ENCODE measurements at regions not wholly inside any gene's neighbourhood (a gene's known extent, or its start where the extent isn't known, plus 50 kb on each side); places are given as distances from the start of the nearest gene placed in this dataset.

DNA sequence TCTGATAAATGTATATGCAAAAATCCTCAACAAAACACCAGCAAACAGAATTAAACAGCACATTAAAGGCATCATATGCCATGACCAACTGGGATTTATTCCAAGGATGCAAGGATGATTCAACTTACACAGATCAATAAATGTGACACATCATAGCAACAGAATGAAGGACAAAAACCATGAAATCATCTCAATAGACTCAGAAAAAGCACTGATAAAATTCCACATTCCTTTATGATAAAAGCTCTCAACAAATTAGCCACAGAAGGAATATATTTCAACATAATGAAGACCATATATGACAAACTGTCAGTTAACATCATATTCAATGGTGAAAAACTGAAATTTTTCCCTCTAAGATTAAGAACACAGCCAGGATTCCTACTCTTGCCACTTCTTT is 691.6 kb downstream of the DIAPH3 start:
- Mint-ChIP-seq H3K9me3 (peaks cover 5 to 10% of the 10 kb centered on the region in 2 donors), H3K4me1 (no peaks in the 10 kb centered on the region), H3K27ac (no peak overlapping the region), H3K4me3 (no peak overlapping the region), H3K27me3 (ENCODE audit: low read depth in 2 of 2) (peaks cover 0 to 6% of the 10 kb centered on the region in 2 donors), H3K36me3 (peaks cover 6% of the 10 kb centered on the region)
- intact Hi-C loops (cut with micrococcal nuclease), result no loop called here
- H3K36me3 ChIP-seq (ENCODE audit: control insufficient read depth, insufficient read depth, low read length), result no peaks in the 10 kb centered on the region
- H3K27me3 ChIP-seq (ENCODE audit: control insufficient read depth, insufficient read depth, low read length), result no peaks in the 10 kb centered on the region
- no peak overlapping the region for H3K4me3 ChIP-seq (ENCODE audit: low read length)
- no peaks in the 10 kb centered on the region for H3K9me3 ChIP-seq (ENCODE audit: control insufficient read depth, insufficient read depth, low read length)
- ATAC-seq, result no peak
- no peak overlapping the region for H3K27ac ChIP-seq (ENCODE audit: low read length)
- TF ChIP-seq, protein P1, sequence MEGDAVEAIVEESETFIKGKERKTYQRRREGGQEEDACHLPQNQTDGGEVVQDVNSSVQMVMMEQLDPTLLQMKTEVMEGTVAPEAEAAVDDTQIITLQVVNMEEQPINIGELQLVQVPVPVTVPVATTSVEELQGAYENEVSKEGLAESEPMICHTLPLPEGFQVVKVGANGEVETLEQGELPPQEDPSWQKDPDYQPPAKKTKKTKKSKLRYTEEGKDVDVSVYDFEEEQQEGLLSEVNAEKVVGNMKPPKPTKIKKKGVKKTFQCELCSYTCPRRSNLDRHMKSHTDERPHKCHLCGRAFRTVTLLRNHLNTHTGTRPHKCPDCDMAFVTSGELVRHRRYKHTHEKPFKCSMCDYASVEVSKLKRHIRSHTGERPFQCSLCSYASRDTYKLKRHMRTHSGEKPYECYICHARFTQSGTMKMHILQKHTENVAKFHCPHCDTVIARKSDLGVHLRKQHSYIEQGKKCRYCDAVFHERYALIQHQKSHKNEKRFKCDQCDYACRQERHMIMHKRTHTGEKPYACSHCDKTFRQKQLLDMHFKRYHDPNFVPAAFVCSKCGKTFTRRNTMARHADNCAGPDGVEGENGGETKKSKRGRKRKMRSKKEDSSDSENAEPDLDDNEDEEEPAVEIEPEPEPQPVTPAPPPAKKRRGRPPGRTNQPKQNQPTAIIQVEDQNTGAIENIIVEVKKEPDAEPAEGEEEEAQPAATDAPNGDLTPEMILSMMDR (IDR thresholded peaks at IDR 0.05), result no peak
- DNase-seq, result no peak
- H3K4me1 ChIP-seq (ENCODE audit: control insufficient read depth, insufficient read depth, low read length), result no peaks in the 10 kb centered on the region

DNA sequence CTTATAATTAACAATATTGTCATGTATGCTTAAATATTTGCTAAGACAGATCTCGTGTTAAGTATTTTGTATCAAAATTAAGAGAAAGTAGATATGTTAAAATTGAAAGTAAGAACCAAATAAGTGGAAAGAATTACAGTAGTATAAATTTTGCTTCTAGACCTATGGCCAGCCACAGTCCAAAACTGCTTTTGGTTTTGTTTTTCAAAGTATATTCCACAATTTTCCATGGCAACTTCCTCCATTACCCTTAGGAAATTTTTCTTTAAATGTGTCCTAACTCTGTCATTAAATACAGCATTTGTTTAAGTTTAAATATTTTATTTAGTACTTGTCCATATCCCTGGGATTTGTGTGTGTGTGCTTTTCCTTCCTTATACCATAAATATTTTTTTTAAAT is 689.0 kb downstream of the DIAPH3 start:
- no peaks in the 10 kb centered on the region for H3K27me3 ChIP-seq (ENCODE audit: control insufficient read depth, insufficient read depth, low read length)
- Mint-ChIP-seq H3K27ac (no peak overlapping the region), H3K36me3 (no peaks in the 10 kb centered on the region), H3K4me3 (no peak overlapping the region), H3K4me1 (no peaks in the 10 kb centered on the region), H3K9me3 (peaks cover 0 to 5% of the 10 kb centered on the region in 2 donors), H3K27me3 (ENCODE audit: low read depth in 2 of 2) (no peaks in the 10 kb centered on the region)
- DNase-seq, result no peak
- WGBS (ENCODE audit: insufficient coverage), result 78% methylated on average over 1 of the region's 1 CpG
- H3K36me3 ChIP-seq (ENCODE audit: control insufficient read depth, insufficient read depth, low read length), result no peaks in the 10 kb centered on the region
- TF ChIP-seq, protein P1 (IDR thresholded peaks at IDR 0.05), result no peak
- H3K9me3 ChIP-seq (ENCODE audit: control insufficient read depth, insufficient read depth, low read length), result no peaks in the 10 kb centered on the region
- ATAC-seq, result no peak
- H3K4me1 ChIP-seq (ENCODE audit: control insufficient read depth, insufficient read depth, low read length), result no peaks in the 10 kb centered on the region
- no peak overlapping the region for H3K4me3 ChIP-seq (ENCODE audit: low read length)
- intact Hi-C loops (cut with micrococcal nuclease), result no loop called here
- no peak overlapping the region for H3K27ac ChIP-seq (ENCODE audit: low read length)

- 71% methylated on average over 1 of the region's 2 CpGs for WGBS (ENCODE audit: insufficient coverage)
- H3K27me3 ChIP-seq (ENCODE audit: control insufficient read depth, insufficient read depth, low read length), result no peaks in the 10 kb centered on the region
- DNase-seq (no peak), ATAC-seq (no peak)
- Mint-ChIP-seq H3K27ac (no peak overlapping the region), H3K4me3 (no peak overlapping the region), H3K36me3 (no peaks in the 10 kb centered on the region), H3K27me3 (ENCODE audit: low read depth in 2 of 2) (no peaks in the 10 kb centered on the region), H3K4me1 (no peaks in the 10 kb centered on the region), H3K9me3 (peaks cover 0 to 4% of the 10 kb centered on the region in 2 donors)
- no peaks in the 10 kb centered on the region for H3K4me1 ChIP-seq (ENCODE audit: control insufficient read depth, insufficient read depth, low read length)
- intact Hi-C loops (cut with micrococcal nuclease), result no loop called here
- no peak overlapping the region for H3K4me3 ChIP-seq (ENCODE audit: low read length)
- no peaks in the 10 kb centered on the region for H3K36me3 ChIP-seq (ENCODE audit: control insufficient read depth, insufficient read depth, low read length)
- H3K27ac ChIP-seq (ENCODE audit: low read length), result no peak overlapping the region
- no peaks in the 10 kb centered on the region for H3K9me3 ChIP-seq (ENCODE audit: control insufficient read depth, insufficient read depth, low read length)
- TF ChIP-seq, protein P1 (IDR thresholded peaks at IDR 0.05), result no peak
These were observed 687.8 kb downstream of the DIAPH3 start for GRCh38 chr13:59475911-59476310.

- Histone ChIP-seq H3K4me3 (ENCODE audit: low read length) (no peak overlapping the region), H3K27me3 (ENCODE audit: control insufficient read depth, insufficient read depth, low read length) (no peaks in the 10 kb centered on the region), H3K36me3 (ENCODE audit: control insufficient read depth, insufficient read depth, low read length) (no peaks in the 10 kb centered on the region), H3K27ac (ENCODE audit: low read length) (no peak overlapping the region), H3K9me3 (ENCODE audit: control insufficient read depth, insufficient read depth, low read length) (no peaks in the 10 kb centered on the region), H3K4me1 (ENCODE audit: control insufficient read depth, insufficient read depth, low read length) (no peaks in the 10 kb centered on the region)
- TF ChIP-seq, protein P1 (IDR thresholded peaks at IDR 0.05), result no peak
- 72% methylated on average over 2 of the region's 2 CpGs for WGBS (ENCODE audit: insufficient coverage)
- no peak overlapping the region for H3K4me3 Mint-ChIP-seq
- H3K4me1 Mint-ChIP-seq, result no peaks in the 10 kb centered on the region
- DNase-seq (no peak), ATAC-seq (no peak)
- intact Hi-C loops (cut with micrococcal nuclease), result no loop called here
- H3K27ac Mint-ChIP-seq, result no peak overlapping the region
- peaks cover 0 to 2% of the 10 kb centered on the region in 2 donors for H3K9me3 Mint-ChIP-seq
- H3K36me3 Mint-ChIP-seq, result no peaks in the 10 kb centered on the region
- H3K27me3 Mint-ChIP-seq (ENCODE audit: low read depth in 2 of 2), result no peaks in the 10 kb centered on the region
These were observed 687.4 kb downstream of the DIAPH3 start for GRCh38 chr13:59476366-59476765.
